ENCODE measurements at regions not wholly inside any gene's neighbourhood (a gene's known extent, or its start where the extent isn't known, plus 50 kb on each side); places are given as distances from the start of the nearest gene placed in this dataset.

DNA sequence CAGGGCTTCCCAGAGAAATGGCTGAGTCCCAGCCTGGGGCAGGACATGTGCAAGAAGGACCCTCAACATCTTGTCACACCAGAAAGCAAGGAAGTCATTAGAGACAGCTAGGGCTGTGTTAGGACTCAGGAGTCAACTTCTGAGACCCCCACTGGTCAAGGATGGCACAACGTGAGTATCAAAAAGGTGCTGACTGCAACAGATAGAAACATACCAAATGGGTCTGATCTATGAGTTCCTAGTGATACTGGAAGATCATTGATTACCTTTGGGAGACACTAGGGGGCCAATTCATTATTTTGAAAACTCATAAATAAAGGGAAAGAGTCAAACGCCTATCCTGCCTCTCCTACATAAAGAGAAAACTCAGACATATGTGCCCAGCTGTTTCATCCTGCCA is 73.5 kb upstream of the GJB6 start:
- no peak for TF ChIP-seq POLR2A (IDR thresholded peaks at IDR 0.05)
- TF ChIP-seq CTCF (IDR thresholded peaks at IDR 0.05): no peak

Measured in uterus (tissue), 2 donors.